CD4-positive, alpha-beta T cell (primary cell): ENCODE measurements at regions not wholly inside any gene's neighbourhood (a gene's known extent, or its start where the extent isn't known, plus 50 kb on each side); places are given as distances from the start of the nearest gene placed in this dataset.

Experiments
- ATAC-seq: fragments of 200-7000 bp; cut with Tn5 transposase; one replicate; pipeline ENCODE4 v1.10.0; 2022; ENCODE audit warnings: mild to moderate bottlenecking; ENCODE audit not compliant: poor library complexity
- CTCF ChIA-PET: fragments of 350-600 bp; sonication (Branson Sonifier 250); formaldehyde crosslinking; loops from one replicate; lab custom pipeline; 2021; ENCODE audit warnings: antibody characterized with exemption, inconsistent platforms; lab: Charles Lee
- POLR2A ChIA-PET: fragments of 350-600 bp; sonication (Branson Sonifier 250); formaldehyde crosslinking; loops from one replicate; lab custom pipeline; 2021; ENCODE audit warnings: antibody characterized with exemption, inconsistent platforms; lab: Charles Lee
- DNase-seq, 14 experiments: peaks; one replicate each; pipeline ENCODE4 v3.0.0-alpha.2; 2013 to 2020; ENCODE audit warnings: mixed read lengths in 2 of 14
- H3K27ac ChIP-seq, 2 donors: one replicate each; pipeline versions ENCODE4 v1.5.1 to v1.7.0; 2013; ENCODE audit warnings: low read length in 2 of 2, low read depth in 1 of 2, mild to moderate bottlenecking in 1 of 2
- H3K27me3 ChIP-seq, 2 experiments: 1 replicate in 1 of 2; 2 replicates in 1 of 2; pipeline versions ENCODE4 v1.6.1 to v1.7.0; 2013; ENCODE audit warnings: low read length in 2 of 2, control low read depth in 1 of 2, mild to moderate bottlenecking in 1 of 2, moderate library complexity in 1 of 2; ENCODE audit not compliant: insufficient read depth in 2 of 2, control insufficient read depth in 1 of 2
- H3K36me3 ChIP-seq: one replicate; pipeline ENCODE4 v1.6.1; 2013; ENCODE audit warnings: low read length, control low read depth; ENCODE audit not compliant: insufficient read depth
- H3K4me1 ChIP-seq: one replicate; pipeline ENCODE4 v1.6.1; 2013; ENCODE audit warnings: low read length, control low read depth; ENCODE audit not compliant: insufficient read depth
- H3K4me3 ChIP-seq: one replicate; pipeline ENCODE4 v1.5.1; 2013; ENCODE audit warnings: mild to moderate bottlenecking, low read length, moderate library complexity
- H3K9me3 ChIP-seq, 2 experiments: 1 replicate in 1 of 2; 2 replicates in 1 of 2; pipeline versions ENCODE4 v1.6.1 to v1.7.0; 2013; ENCODE audit warnings: low read length in 2 of 2, mild to moderate bottlenecking in 2 of 2, control low read depth in 1 of 2, moderate library complexity in 1 of 2; ENCODE audit not compliant: control insufficient read depth in 1 of 2, insufficient read depth in 1 of 2
- H3K27ac Mint-ChIP-seq: one replicate; pipeline ENCODE4 v1.8.0; 2020; ENCODE audit warnings: mixed read lengths
- H3K27me3 Mint-ChIP-seq: one replicate; pipeline ENCODE4 v1.8.0; 2021; ENCODE audit warnings: mixed read lengths
- H3K36me3 Mint-ChIP-seq: one replicate; pipeline ENCODE4 v1.8.0; 2021; ENCODE audit warnings: low read depth, mixed read lengths
- H3K4me1 Mint-ChIP-seq: one replicate; pipeline ENCODE4 v1.8.0; 2021; ENCODE audit warnings: low read depth, mixed read lengths
- H3K4me3 Mint-ChIP-seq: one replicate; pipeline ENCODE4 v1.8.0; 2020; ENCODE audit warnings: mild to moderate bottlenecking, mixed read lengths
- H3K9me3 Mint-ChIP-seq: one replicate; pipeline ENCODE4 v1.8.0; 2020; ENCODE audit warnings: mixed read lengths
- CTCF ChIP-seq: fragments of 200-600 bp; IDR thresholded peaks from one replicate; pipeline ENCODE4 v1.8.0; 2022; ENCODE audit warnings: antibody characterized with exemption, mild to moderate bottlenecking
- intact Hi-C, 2 experiments: fragments of 100-400 bp; cut with DNase I in 1 of 2; cut with micrococcal nuclease in 1 of 2; formaldehyde crosslinking; loops; one replicate each; pipeline versions ENCODE4 v1.15.1 to v1.9.0; 2023 to 2025; cut with DNase I, micrococcal nuclease

- DNase-seq (no peak), ATAC-seq (no peak)
- H3K27me3 Mint-ChIP-seq: no peaks in the 10 kb centered on the region
- H3K4me3 ChIP-seq: no peak overlapping the region
- H3K9me3 Mint-ChIP-seq: no peaks in the 10 kb centered on the region
- no peak overlapping the region for H3K27ac ChIP-seq
- no peaks in the 10 kb centered on the region for H3K4me1 ChIP-seq
- intact Hi-C loops: no loop called here
- no peak for TF ChIP-seq CTCF
- H3K36me3 Mint-ChIP-seq: no peaks in the 10 kb centered on the region
- ChIA-PET CTCF (no interaction called here), POLR2A (no interaction called here)
- no peak overlapping the region for H3K4me3 Mint-ChIP-seq
- peaks cover 0 to 8% of the 10 kb centered on the region in 2 experiments for H3K9me3 ChIP-seq
- no peak overlapping the region for H3K27ac Mint-ChIP-seq
- H3K4me1 Mint-ChIP-seq: no peaks in the 10 kb centered on the region
- H3K27me3 ChIP-seq: no peaks in the 10 kb centered on the region
- H3K36me3 ChIP-seq: no peaks in the 10 kb centered on the region
Measured at GRCh38 chr6:104126315-104127005, 733.3 kb downstream of the HACE1 start.

GRCh38 chr6:104123227-104123626, 736.5 kb downstream of the HACE1 start:
- no peak overlapping the region for H3K27ac ChIP-seq
- Mint-ChIP-seq H3K9me3 (no peaks in the 10 kb centered on the region), H3K4me3 (no peak overlapping the region), H3K36me3 (no peaks in the 10 kb centered on the region), H3K27ac (no peak overlapping the region), H3K4me1 (no peaks in the 10 kb centered on the region), H3K27me3 (no peaks in the 10 kb centered on the region)
- DNase-seq (no peak), ATAC-seq (no peak)
- no peaks in the 10 kb centered on the region for H3K27me3 ChIP-seq
- no peak for TF ChIP-seq CTCF
- POLR2A ChIA-PET: no interaction called here
- peaks cover 0 to 8% of the 10 kb centered on the region in 2 experiments for H3K9me3 ChIP-seq
- intact Hi-C loops: no loop called here
- CTCF ChIA-PET: no interaction called here
- H3K36me3 ChIP-seq: no peaks in the 10 kb centered on the region
- no peak overlapping the region for H3K4me3 ChIP-seq
- H3K4me1 ChIP-seq: no peaks in the 10 kb centered on the region

- H3K36me3 Mint-ChIP-seq: no peaks in the 10 kb centered on the region
- CTCF ChIA-PET: no interaction called here
- intact Hi-C loops: no loop called here
Measured at GRCh38 chr6:104118274-104118673, 741.4 kb downstream of the HACE1 start.

More at GRCh38 chr6:104118274-104118673, 741.4 kb downstream of the HACE1 start:
- Histone ChIP-seq H3K36me3 (no peaks in the 10 kb centered on the region), H3K4me1 (no peaks in the 10 kb centered on the region), H3K9me3 (peaks cover 0 to under 1% of the 10 kb centered on the region in 2 experiments), H3K27ac (no peak overlapping the region), H3K27me3 (no peaks in the 10 kb centered on the region), H3K4me3 (no peak overlapping the region)
- POLR2A ChIA-PET: no interaction called here
- H3K4me1 Mint-ChIP-seq: no peaks in the 10 kb centered on the region
- H3K4me3 Mint-ChIP-seq: no peak overlapping the region
- H3K27me3 Mint-ChIP-seq: no peaks in the 10 kb centered on the region
- no peaks in the 10 kb centered on the region for H3K9me3 Mint-ChIP-seq
- ATAC-seq (no peak), DNase-seq (no peak)
- TF ChIP-seq CTCF: no peak
- H3K27ac Mint-ChIP-seq: no peak overlapping the region
